NT2/D1 (cell line): ENCODE measurements at regions not wholly inside any gene's neighbourhood (a gene's known extent, or its start where the extent isn't known, plus 50 kb on each side); places are given as distances from the start of the nearest gene placed in this dataset.

Experiments
- SUZ12 ChIP-seq: IDR thresholded peaks from 2 replicates; pipeline ENCODE4 v1.6.1; 2011; ENCODE audit not compliant: insufficient read length, insufficient read depth; ENCODE audit errors: extremely low read depth
- YY1 ChIP-seq: IDR thresholded peaks from 2 replicates; pipeline ENCODE4 v1.6.1; 2011; ENCODE audit not compliant: insufficient read length, insufficient read depth
- ZNF274 ChIP-seq: IDR thresholded peaks from 2 replicates; pipeline ENCODE4 v1.6.1; 2011; ENCODE audit warnings: mild to moderate bottlenecking, low read depth, low read length

DNA sequence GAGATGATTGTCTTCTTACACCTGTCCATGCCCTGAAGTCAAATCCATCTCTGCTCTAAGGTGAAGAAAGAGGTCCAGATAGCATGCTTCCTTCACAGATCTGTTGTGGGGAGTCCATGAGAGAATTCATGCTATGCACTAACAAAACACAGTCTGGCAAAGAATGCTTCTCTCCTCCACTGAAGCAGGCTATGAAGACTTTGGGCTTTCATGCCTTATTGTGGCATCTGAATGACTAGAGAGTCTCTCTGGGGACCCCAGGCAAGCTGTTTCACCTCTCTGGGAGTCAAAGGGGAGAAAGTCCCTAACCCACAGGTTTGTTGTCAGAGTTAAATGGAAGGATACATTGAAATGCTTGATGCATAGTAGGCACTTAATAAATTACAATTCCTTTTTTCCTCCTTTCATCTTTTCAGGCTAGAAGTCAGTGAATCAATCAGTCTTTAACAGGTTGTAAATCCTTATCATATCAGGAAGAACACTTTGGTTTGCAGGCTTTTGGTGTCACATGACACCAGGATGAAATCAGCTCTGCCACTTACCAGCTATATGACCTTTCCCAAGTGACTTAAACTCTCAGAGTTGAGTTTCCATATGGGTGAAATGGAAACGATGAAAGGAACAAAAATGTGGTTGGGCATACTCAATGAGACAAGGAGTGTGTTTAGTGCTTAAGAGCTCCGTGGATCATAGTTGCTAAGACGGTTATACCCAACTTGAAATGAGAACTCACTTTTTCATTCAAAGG is 200.1 kb upstream of the DAB1 start:
- TF ChIP-seq ZNF274 (no peak), YY1 (no peak), SUZ12 (no peak)
